HepG2 (cell line): ENCODE measurements at regions not wholly inside any gene's neighbourhood (a gene's known extent, or its start where the extent isn't known, plus 50 kb on each side); places are given as distances from the start of the nearest gene placed in this dataset.

Source experiments
- ATAC-seq: fragments of 200-7000 bp; cut with Tn5 transposase; 3 replicates; pipeline ENCODE4 v1.9.1; 2020; ENCODE audit warnings: mild to moderate bottlenecking, moderate library complexity
- BruUV-seq: library from RNA; stranded (reverse); fragments of 400-500 nt; replicated peaks from 2 replicates; lab custom pipeline; 2021; lab: Mats Ljungman, UMichigan
- CTCF ChIA-PET: fragments of 300-600 bp; formaldehyde crosslinking; extraction: SDS; loops from one replicate; lab custom pipeline; 2021; ENCODE audit warnings: low total read pairs, inconsistent platforms, low intra/inter-chr PET ratio; lab: Yijun Ruan, JAX
- POLR2A ChIA-PET: fragments of 350-600 bp; sonication (Branson Sonifier 250); formaldehyde crosslinking; loops from one replicate; lab custom pipeline; 2020; ENCODE audit warnings: antibody characterized with exemption, inconsistent platforms; lab: Yijun Ruan, JAX
- DNase-seq: peaks from one replicate; pipeline ENCODE4 v3.0.0-alpha.2; 2015; ENCODE audit warnings: low spot score
- FAIRE-seq: peaks from 3 replicates; lab custom pipeline; 2011; peaks lifted over from hg19 to GRCh38; lab: Jason Lieb, UNC
- H2AFZ ChIP-seq: one replicate; pipeline ENCODE4 v1.6.1; 2011; ENCODE audit warnings: low read length, inconsistent platforms
- H3K27ac ChIP-seq: fragments of 300-600 bp; 3 replicates; pipeline ENCODE4 v1.8.0; 2011; ENCODE audit warnings: mixed run types, mild to moderate bottlenecking, mixed read lengths, low read length, inconsistent platforms; ENCODE audit not compliant: insufficient read depth; ENCODE audit errors: extremely low read length
- H3K27me3 ChIP-seq, 2 experiments: fragments of 200-600 bp in 1 of 2; 2 replicates in 1 of 2; 3 replicates in 1 of 2; pipeline versions ENCODE4 v1.6.0 to v1.8.0; 2011; ENCODE audit warnings: low read length in 2 of 2, mild to moderate bottlenecking in 2 of 2, moderate library complexity in 2 of 2, inconsistent platforms in 1 of 2; ENCODE audit not compliant: insufficient read depth in 2 of 2, control insufficient read depth in 1 of 2
- H3K36me3 ChIP-seq, 2 experiments: fragments of 200-600 bp in 1 of 2; replicated peaks in 1 of 2; 2 replicates in 1 of 2; 3 replicates in 1 of 2; pipeline versions ENCODE4 v1.5.1 to v1.8.0; 2011; ENCODE audit warnings: low read length in 2 of 2, inconsistent platforms in 1 of 2; ENCODE audit not compliant: insufficient read depth in 2 of 2, control insufficient read depth in 1 of 2
- H3K4me1 ChIP-seq: 2 replicates; pipeline ENCODE4 v1.5.1; 2012; ENCODE audit warnings: low read length, inconsistent platforms; ENCODE audit not compliant: insufficient read depth
- H3K4me2 ChIP-seq: 2 replicates; pipeline ENCODE4 v1.6.0; 2011; ENCODE audit warnings: low read depth, low read length, inconsistent platforms
- H3K4me3 ChIP-seq, 3 experiments: fragments of 200-600 bp in 1 of 3; sonication (generic), shearing (Covaris generic) in 1 of 3; replicated peaks in 1 of 3; 2 replicates each; pipeline ENCODE4 v1.5.1; 2011 to 2016; ENCODE audit warnings: low read length in 3 of 3, inconsistent platforms in 2 of 3, low read depth in 2 of 3, mild to moderate bottlenecking in 2 of 3, control low read depth in 1 of 3, mixed read lengths in 1 of 3; ENCODE audit not compliant: insufficient read depth in 1 of 3
- H3K79me2 ChIP-seq: one replicate; pipeline ENCODE4 v1.6.1; 2011; ENCODE audit warnings: low read length, inconsistent platforms; ENCODE audit not compliant: insufficient read depth
- H3K9ac ChIP-seq: 2 replicates; pipeline ENCODE4 v1.6.0; 2011; ENCODE audit warnings: mild to moderate bottlenecking, low read depth, low read length, inconsistent platforms; ENCODE audit not compliant: insufficient read depth
- H3K9me3 ChIP-seq: 2 replicates; pipeline ENCODE4 v1.5.1; 2012; ENCODE audit warnings: mild to moderate bottlenecking, low read length
- H4K20me1 ChIP-seq: 2 replicates; pipeline ENCODE4 v1.6.0; 2011; ENCODE audit warnings: inconsistent platforms, mild to moderate bottlenecking, low read length, moderate library complexity; ENCODE audit not compliant: insufficient read depth
- BORCS8-MEF2B ChIP-seq: sonication (generic); formaldehyde crosslinking; IDR thresholded peaks from 2 replicates; pipeline ENCODE4 v1.8.0; 2022; ENCODE audit warnings: mild to moderate bottlenecking, missing genetic modification reagents
- CENPBD1 ChIP-seq: sonication (generic); formaldehyde crosslinking; IDR thresholded peaks from 2 replicates; pipeline ENCODE4 v1.8.0; 2022; ENCODE audit warnings: missing genetic modification reagents, low read depth, mild to moderate bottlenecking, borderline replicate concordance
- DR1 ChIP-seq: sonication (generic); formaldehyde crosslinking; IDR thresholded peaks from 2 replicates; pipeline ENCODE4 v1.8.0; 2021; ENCODE audit warnings: mild to moderate bottlenecking, missing genetic modification reagents, inconsistent platforms
- FOXA1 ChIP-seq, 2 experiments: fragments of 450-650 bp in 1 of 2; sonication (generic) in 1 of 2; formaldehyde crosslinking in 1 of 2; IDR thresholded peaks; 2 replicates each; pipeline versions ENCODE4 v1.4.0 to v1.6.1; 2016 to 2020; ENCODE audit warnings: missing genetic modification reagents in 1 of 2
- FOXJ3 ChIP-seq: sonication (generic); formaldehyde crosslinking; IDR thresholded peaks from 2 replicates; pipeline ENCODE4 v1.4.0; 2020; ENCODE audit warnings: missing genetic modification reagents, mild to moderate bottlenecking, borderline replicate concordance
- FOXP1 ChIP-seq, 2 experiments: fragments of 450-650 bp in 1 of 2; IDR thresholded peaks; 2 replicates each; pipeline ENCODE4 v1.6.1; 2017 to 2018; ENCODE audit warnings: antibody characterized with exemption in 1 of 2
- HNF4A ChIP-seq: sonication (generic); formaldehyde crosslinking; IDR thresholded peaks from 2 replicates; pipeline ENCODE4 v1.4.0; 2020; ENCODE audit warnings: missing genetic modification reagents
- IKZF1 ChIP-seq: fragments of 450-650 bp; IDR thresholded peaks from 2 replicates; pipeline ENCODE4 v1.7.1; 2016
- JDP2 ChIP-seq: sonication (generic); formaldehyde crosslinking; IDR thresholded peaks from 2 replicates; pipeline ENCODE4 v1.8.1; 2022; ENCODE audit warnings: missing genetic modification reagents, borderline replicate concordance
- MIER3 ChIP-seq: IDR thresholded peaks from 2 replicates; pipeline ENCODE4 v1.6.1; 2016; ENCODE audit warnings: missing compliant biosample characterization, borderline replicate concordance
- NCOR1 ChIP-seq: fragments of 200-600 bp; sonication (generic); IDR thresholded peaks from 2 replicates; pipeline ENCODE4 v1.7.0; 2017; ENCODE audit warnings: antibody characterized with exemption, low read length, borderline replicate concordance
- NR2C2 ChIP-seq: sonication (generic); formaldehyde crosslinking; IDR thresholded peaks from 2 replicates; pipeline ENCODE4 v1.4.0; 2020; ENCODE audit warnings: missing genetic modification reagents, mild to moderate bottlenecking, moderate library complexity, borderline replicate concordance
- POGZ ChIP-seq: sonication (generic); formaldehyde crosslinking; IDR thresholded peaks from 2 replicates; pipeline ENCODE4 v1.4.0; 2020; ENCODE audit warnings: mild to moderate bottlenecking, missing genetic modification reagents
- SIN3A ChIP-seq: IDR thresholded peaks from 2 replicates; pipeline ENCODE4 v1.6.1; 2011; ENCODE audit warnings: low read depth, mild to moderate bottlenecking, control low read depth, low read length, borderline replicate concordance
- SOX13 ChIP-seq, 3 experiments: fragments of 450-650 bp in 1 of 3; sonication (generic) in 1 of 3; formaldehyde crosslinking in 1 of 3; IDR thresholded peaks in 2 of 3; conservative IDR thresholded peaks in 1 of 3; 2 replicates each; pipeline versions ENCODE4 v1.5.0 to v1.6.1; 2016 to 2020; ENCODE audit warnings: antibody characterized with exemption in 1 of 3, mild to moderate bottlenecking in 1 of 3, missing compliant biosample characterization in 1 of 3, missing genetic modification reagents in 1 of 3, moderate library complexity in 1 of 3
- SOX5 ChIP-seq: IDR thresholded peaks from 2 replicates; pipeline ENCODE4 v1.6.1; 2016; ENCODE audit warnings: borderline replicate concordance
- SOX6 ChIP-seq, 2 experiments: fragments of 450-650 bp in 1 of 2; sonication (generic) in 1 of 2; formaldehyde crosslinking in 1 of 2; IDR thresholded peaks; 2 replicates each; pipeline versions ENCODE4 v1.4.0 to v1.6.1; 2017 to 2020; ENCODE audit warnings: antibody characterized with exemption in 1 of 2, mild to moderate bottlenecking in 1 of 2, missing genetic modification reagents in 1 of 2
- TAF15 ChIP-seq: fragments of 200-400 bp; formaldehyde crosslinking; IDR thresholded peaks from one replicate; pipeline ENCODE4 v1.6.1; 2018; ENCODE audit warnings: mild to moderate bottlenecking, low read depth, low read length; ENCODE audit not compliant: poor library complexity, severe bottlenecking
- THAP7 ChIP-seq: sonication (generic); formaldehyde crosslinking; IDR thresholded peaks from 2 replicates; pipeline ENCODE4 v1.8.1; 2023; ENCODE audit warnings: mild to moderate bottlenecking, missing genetic modification reagents
- ZBTB20 ChIP-seq: sonication (generic); formaldehyde crosslinking; IDR thresholded peaks from 2 replicates; pipeline ENCODE4 v1.8.1; 2023; ENCODE audit warnings: missing genetic modification reagents, low read depth, mild to moderate bottlenecking, borderline replicate concordance
- ZNF180 ChIP-seq: sonication (generic); formaldehyde crosslinking; IDR thresholded peaks from 2 replicates; pipeline ENCODE4 v1.4.0; 2020; ENCODE audit warnings: low read depth, missing genetic modification reagents, borderline replicate concordance
- ZNF326 ChIP-seq: sonication (generic); formaldehyde crosslinking; IDR thresholded peaks from 2 replicates; pipeline ENCODE4 v1.4.0; 2020; ENCODE audit warnings: missing genetic modification reagents, borderline replicate concordance
- ZNF331 ChIP-seq: sonication (generic); formaldehyde crosslinking; IDR thresholded peaks from 2 replicates; pipeline ENCODE4 v1.4.0; 2020; ENCODE audit warnings: missing genetic modification reagents
- ZNF33B ChIP-seq: sonication (generic); formaldehyde crosslinking; IDR thresholded peaks from 2 replicates; pipeline ENCODE4 v1.5.1; 2020; ENCODE audit warnings: mild to moderate bottlenecking, missing genetic modification reagents
- ZNF383 ChIP-seq: sonication (generic); formaldehyde crosslinking; IDR thresholded peaks from 2 replicates; pipeline ENCODE4 v1.4.0; 2020; ENCODE audit warnings: missing genetic modification reagents, mild to moderate bottlenecking, borderline replicate concordance
- ZNF790 ChIP-seq: sonication (generic); formaldehyde crosslinking; IDR thresholded peaks from 2 replicates; pipeline ENCODE4 v1.8.0; 2022; ENCODE audit warnings: missing genetic modification reagents, mild to moderate bottlenecking, borderline replicate concordance
- WGBS: methylation state at CpG from one replicate; pipeline ENCODE4 v1.1.6; 2017; ENCODE audit warnings: low lambda C conversion rate; 5-methylcytosine and 5-hydroxymethylcytosine counted together
- in situ Hi-C: cut with HindIII; loops from 2 replicates; pipeline ENCODE4 v1.10.0; 2017; ENCODE audit warnings: low pct_unique_long_range_greater_than_20kb; ENCODE audit not compliant: extremely low pct_ligation_motif_present
- intact Hi-C: fragments of 100-400 bp; cut with micrococcal nuclease; formaldehyde crosslinking; loops from one replicate; pipeline ENCODE4 v1.10.0; 2022; ENCODE audit not compliant: unreplicated experiment

DNA sequence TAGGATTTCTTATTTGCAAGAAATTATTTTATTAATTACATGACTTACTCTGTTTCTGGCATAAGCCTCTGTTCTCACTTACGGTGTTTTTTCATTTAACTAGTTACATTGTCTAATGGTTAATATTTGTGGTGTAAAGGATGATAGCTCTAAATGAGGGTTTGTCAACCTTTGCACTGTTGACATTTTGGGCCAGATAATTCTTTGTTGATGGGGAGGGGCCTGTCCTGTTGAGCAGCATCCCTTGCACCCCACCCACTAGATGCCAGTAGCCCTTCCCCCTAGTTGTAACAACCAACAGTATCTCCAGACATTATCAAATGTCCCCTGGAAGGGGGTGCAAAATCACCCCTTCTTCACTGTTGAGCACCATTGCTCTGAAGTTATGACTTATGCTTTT, 83.6 kb upstream of the SLC44A3 start:
- Histone ChIP-seq H3K36me3 (no peaks in the 10 kb centered on the region; a peak in 1 of 5 replicates), H3K79me2 (no peaks in the 10 kb centered on the region), H4K20me1 (no peaks in the 10 kb centered on the region), H2AFZ (no peak overlapping the region), H3K9me3 (no peaks in the 10 kb centered on the region), H3K4me3 (0 out of 6 replicates have a peak overlapping the region, but pooled peaks of 1 of the 3 experiments have one; percentile 10), H3K27me3 (no peaks in the 10 kb centered on the region), H3K9ac (no peak overlapping the region), H3K27ac (no peak overlapping the region), H3K4me1 (peaks cover 32% of the 10 kb centered on the region), H3K4me2 (peak overlapping the region; percentile 24; the same call in 1 of the 2 replicates)
- 19% methylated on average over 1 of the region's 1 CpG for WGBS
- peak; percentile 58 for DNase-seq
- BruUV-seq = no TSS peak
- ChIA-PET CTCF (no interaction called here), POLR2A (no interaction called here)
- FAIRE-seq = peak; percentile 74
- intact Hi-C loops = no loop called here
- in situ Hi-C loops = no loop called here
- peak; percentile 79 for ATAC-seq
- TF ChIP-seq SOX6 (IDR thresholded peaks at IDR 0.05) (no peak), SOX6 (CRISPR knock-in tag; IDR thresholded peaks at IDR 0.05) (peak; percentile 62), BORCS8-MEF2B (CRISPR knock-in tag) (no peak), ZBTB20 (no peak), NR2C2 (CRISPR knock-in tag) (no peak), SIN3A (no peak), ZNF790 (CRISPR knock-in tag) (no peak), MIER3 (no peak), HNF4A (CRISPR knock-in tag) (peak; percentile 71), ZNF326 (no peak), NCOR1 (no peak), IKZF1 (no peak), SOX13 (IDR thresholded peaks at IDR 0.05) (no peak), SOX13 (CRISPR knock-in tag; conservative IDR thresholded peaks at IDR 0.05 in 1 of 2, IDR thresholded peaks at IDR 0.05 in 1 of 2) (peak in 1 of 2 experiments; percentile 43; a peak in 2 of 4 replicates), POGZ (CRISPR knock-in tag) (no peak), ZNF33B (CRISPR knock-in tag) (no peak), SOX5 (CRISPR knock-in tag) (peak; percentile 61; the same call in 1 of the 2 replicates), TAF15 (no peak), ZNF331 (CRISPR knock-in tag) (no peak), THAP7 (no peak), FOXA1 (IDR thresholded peaks at IDR 0.05) (no peak), FOXA1 (CRISPR knock-in tag; IDR thresholded peaks at IDR 0.05) (peak; percentile 63), JDP2 (CRISPR knock-in tag) (no peak), CENPBD1 (CRISPR knock-in tag) (no peak), FOXJ3 (CRISPR knock-in tag) (peak; percentile 20; the same call in 1 of the 2 replicates), FOXP1 (IDR thresholded peaks at IDR 0.05) (no peak), FOXP1 (CRISPR knock-in tag; IDR thresholded peaks at IDR 0.05) (peak; percentile 43; the same call in 1 of the 2 replicates), DR1 (CRISPR knock-in tag) (no peak), ZNF180 (CRISPR knock-in tag) (no peak), ZNF383 (no peak)
